HG03159 (cell line): ENCODE measurements at regions not wholly inside any gene's neighbourhood (a gene's known extent, or its start where the extent isn't known, plus 50 kb on each side); places are given as distances from the start of the nearest gene placed in this dataset.

ENCODE experiments used
- ATAC-seq: cut with Tn5 transposase; IDR thresholded peaks from one replicate; pipeline ENCODE4 v1.9.1; 2021; ENCODE audit warnings: mild to moderate bottlenecking, moderate library complexity; ENCODE audit not compliant: unreplicated experiment

DNA sequence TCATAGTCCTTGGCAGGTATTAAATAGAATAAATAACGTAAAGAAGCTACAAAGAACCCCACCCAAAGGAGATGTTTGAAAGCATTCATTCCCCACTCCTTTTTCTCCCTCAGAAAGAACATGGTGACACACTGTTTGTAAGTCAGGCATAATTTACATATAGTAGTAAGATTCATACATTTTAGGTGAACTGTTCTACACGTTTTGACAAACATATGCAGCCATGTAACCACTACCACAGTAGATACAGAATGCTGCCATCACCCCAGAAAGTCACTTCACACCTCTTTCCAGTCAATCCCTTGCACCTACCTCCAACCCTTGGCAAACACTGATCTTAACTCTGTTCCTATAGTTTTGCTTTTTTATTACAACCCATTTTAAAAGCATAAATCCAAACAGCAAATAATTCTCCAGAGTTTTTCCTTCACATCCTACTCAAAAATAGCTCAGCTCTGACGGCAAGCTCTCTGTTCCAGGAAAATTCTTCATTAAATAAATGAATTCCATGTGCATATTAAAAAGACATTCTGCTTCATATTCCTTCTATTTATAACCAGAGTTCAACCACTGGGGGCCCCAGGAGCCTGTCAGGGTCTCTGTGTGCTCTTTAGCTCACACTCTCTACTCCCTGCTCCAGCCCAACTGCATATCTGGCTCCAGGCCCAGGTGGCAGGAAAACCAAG, 258.8 kb downstream of the PLPP3 start:
- no peak for ATAC-seq

DNA sequence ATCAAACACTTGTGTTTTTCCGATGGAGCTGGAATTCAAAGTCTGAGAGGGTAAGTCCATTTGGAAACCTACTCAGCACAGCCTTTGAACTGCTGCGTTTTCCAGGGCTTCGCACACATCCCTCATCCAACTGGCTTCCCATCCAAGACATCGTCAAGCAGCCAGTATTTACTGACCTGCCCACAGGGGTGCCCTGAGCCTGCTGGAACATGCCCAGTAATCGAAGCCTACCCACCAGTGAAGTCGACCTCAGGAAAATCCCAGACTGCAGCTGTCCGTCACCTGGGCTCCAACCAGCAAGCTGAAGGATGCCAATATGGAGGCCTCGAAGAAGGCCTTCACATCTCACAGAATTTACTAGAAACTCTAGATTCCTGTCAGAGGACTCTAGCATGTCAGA, 261.6 kb downstream of the PLPP3 start:
- no peak for ATAC-seq

DNA sequence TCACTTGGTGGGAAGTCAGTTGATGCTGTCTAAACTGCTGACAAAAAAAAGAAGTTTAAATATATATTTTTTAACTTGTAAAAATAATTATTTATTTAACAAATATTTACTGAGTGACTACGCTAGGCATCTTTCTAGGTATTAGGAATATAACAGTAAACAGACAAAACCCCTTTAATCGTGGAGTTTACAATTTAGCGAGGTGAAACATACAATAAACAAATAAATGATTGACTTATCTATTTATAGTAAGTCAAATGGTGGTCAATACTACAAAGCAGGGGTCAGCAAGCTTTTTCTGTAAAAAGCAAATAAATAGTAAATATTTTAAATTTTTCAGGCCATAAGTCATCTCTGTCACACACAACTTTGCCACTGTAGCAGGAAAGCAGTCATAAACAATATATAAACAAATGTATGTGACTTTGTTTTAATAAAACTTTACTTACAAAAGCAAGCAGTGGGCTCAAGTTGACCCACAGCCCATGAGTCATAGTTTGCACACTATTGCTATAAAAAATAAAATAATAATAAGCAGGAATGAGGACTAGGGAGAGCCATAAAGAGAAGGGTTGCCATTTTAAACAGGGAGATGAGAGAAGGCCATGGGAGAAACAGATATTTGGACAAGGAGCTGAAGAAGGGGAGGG, 263.9 kb downstream of the PLPP3 start:
- ATAC-seq: no peak

DNA sequence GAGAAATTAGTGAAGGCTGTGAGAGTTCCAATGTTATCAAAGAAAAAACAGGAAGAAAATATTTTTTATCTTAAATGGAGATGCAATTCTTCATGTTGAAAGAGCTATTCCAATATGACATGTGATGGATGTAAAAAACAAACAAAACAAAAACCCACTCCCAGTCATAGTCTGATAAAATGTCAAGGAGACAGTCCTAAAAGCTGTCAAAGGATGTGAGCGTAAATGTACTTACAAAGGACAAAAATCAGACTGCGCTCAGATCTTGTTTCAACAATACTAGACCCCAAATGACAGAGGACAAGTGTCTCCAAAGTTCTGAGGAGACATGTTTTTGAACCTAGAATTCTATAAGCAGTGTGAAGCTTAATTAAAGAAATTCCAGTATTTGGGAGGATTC, 265.8 kb downstream of the PLPP3 start:
- no peak for ATAC-seq

DNA sequence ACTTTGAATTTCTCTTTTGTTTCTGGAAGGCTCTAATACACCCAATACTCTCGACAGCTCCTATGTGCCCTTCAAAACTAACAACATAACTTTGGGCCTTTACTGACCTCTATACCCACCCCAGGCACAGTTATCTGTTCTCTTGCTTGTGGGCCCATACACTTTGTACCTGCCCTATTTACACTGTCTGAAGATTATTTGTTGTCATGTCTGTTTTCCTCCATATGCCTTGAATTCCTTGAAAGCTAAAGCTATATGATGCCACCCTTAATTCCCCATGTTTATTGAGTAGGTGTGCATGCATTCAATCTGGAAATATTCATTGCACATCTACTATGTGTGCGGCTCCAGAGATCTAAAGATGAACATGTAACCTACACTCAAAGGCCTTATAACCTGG, 267.6 kb downstream of the PLPP3 start:
- no peak for ATAC-seq

DNA sequence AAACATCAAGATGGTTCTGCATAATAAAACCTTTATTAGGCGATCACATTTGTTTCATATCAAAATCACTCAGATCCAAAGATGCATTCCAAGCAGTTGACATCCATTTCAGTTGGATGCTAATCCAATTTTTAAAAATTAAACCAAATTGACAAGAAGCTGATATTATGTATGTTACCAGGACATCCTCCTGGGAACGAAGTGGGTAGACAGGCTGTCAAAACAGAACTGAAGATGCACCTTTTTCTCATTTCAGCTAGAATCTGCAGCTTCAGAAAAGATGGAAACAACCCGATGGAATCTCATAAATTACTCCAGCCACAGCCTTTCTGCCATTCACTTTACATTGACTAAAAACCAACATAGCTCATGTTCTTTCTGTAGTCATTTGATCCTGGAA, 268.4 kb downstream of the PLPP3 start:
- no peak for ATAC-seq

DNA sequence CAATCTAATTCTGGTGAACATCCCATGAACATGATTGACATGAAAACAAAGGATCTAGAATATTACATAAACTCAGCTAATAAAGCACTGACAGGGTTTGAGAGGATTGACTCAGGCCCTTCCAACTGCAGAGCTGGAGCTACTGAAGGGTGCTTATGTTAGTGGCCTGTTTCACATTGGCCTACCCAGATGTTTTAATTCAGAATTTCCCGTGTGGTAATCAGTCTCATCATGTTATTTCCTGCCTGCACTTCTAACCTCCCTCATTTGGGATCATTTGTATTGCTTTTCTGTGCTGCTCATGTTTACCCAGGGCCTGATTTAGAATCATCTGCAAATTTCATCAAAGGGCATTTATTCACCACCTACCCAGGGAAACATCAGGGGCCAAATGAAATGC, 270.3 kb downstream of the PLPP3 start:
- ATAC-seq: no peak

DNA sequence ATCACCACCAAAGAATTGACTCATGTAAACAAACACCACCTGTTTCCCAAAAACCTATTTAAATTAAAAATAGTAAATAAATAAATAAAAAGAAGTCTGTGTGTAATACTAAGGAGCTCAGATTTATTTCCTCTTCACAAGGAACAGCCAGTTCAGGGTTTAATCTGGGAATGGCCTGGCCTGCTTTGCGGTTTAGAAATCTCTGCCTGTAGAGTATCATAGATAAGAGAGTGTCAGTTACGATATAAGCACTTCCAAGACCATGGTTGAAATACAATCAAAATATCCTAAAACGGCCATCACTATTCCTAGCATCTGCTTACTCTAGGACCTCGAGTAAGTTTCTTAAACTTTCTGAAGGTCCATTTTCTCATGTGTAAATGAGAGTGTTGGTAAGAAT, 274.4 kb downstream of the PLPP3 start:
- ATAC-seq: no peak

DNA sequence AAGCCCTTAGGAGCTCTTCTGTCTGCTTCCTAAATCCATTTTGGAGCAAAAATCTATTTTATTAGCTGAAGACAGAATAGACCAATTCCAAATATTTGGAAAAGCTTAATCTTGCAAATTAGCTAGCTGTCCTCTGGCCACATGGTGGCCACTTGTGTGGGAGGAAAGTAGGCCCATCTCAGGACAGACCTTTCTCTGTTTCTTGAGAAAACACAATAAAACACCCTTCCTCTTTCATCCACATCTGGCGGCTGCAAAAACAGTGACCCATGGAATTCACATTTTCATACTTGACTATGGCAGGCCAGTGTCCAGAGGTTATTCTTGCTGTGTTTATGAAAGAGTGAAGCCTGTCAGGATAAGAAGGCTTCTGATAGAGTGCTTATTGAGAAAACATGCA, 275.6 kb downstream of the PLPP3 start:
- no peak for ATAC-seq

DNA sequence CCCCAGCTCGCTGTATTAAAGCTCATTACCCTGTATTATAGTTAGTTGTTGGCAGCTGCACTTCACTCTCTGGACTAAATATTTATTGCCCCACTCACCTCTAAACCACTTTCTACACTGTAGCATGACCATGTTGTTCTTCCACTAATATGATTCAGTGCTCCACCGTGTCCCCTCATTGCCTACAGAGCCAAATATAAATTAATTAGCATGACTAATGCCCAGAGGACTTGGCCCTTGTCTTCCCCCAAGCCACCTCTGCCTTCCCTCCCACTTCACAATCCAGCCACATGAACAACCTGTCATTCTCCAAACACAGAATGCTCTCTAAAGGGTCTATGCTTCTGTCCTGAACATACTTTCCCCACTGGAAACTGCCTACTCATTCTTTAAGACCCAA, 276.5 kb downstream of the PLPP3 start:
- ATAC-seq: no peak

DNA sequence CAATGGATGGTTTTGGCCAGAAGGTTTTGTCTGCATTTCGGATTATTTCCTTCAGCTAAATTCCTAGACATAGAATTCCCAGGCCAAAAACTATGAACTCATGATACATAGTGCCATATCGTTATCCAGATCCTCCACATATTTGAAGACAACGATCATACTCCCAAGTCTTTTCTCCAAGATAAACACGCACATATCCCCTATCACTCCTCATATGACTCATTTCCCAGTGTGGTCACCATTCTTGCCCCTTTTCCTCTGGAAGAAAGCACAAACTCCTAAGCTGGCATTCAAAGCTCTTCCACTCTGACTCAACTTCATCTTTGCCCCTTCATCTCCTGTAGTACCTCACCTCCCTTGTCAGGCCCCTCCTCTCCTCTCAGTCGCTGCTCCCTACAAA, 277.6 kb downstream of the PLPP3 start:
- ATAC-seq: no peak

DNA sequence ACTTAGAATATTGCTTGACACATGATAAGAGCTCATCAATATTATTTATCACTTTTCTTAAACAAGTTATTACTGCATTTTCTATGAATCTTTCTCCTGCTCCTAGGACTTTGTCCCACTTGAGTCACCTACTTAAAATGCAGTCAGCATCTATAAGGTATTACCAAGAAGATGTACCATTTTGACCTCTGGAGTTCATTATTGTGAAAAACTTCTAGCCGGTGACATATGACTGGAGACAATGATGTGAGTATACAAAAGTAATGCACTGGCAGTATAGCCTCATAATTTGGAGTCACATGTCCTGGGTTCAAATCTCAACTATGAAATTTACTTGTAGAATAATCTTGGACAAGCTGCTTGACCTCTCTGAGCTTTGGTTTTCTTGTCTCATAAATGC, 278.5 kb downstream of the PLPP3 start:
- no peak for ATAC-seq

DNA sequence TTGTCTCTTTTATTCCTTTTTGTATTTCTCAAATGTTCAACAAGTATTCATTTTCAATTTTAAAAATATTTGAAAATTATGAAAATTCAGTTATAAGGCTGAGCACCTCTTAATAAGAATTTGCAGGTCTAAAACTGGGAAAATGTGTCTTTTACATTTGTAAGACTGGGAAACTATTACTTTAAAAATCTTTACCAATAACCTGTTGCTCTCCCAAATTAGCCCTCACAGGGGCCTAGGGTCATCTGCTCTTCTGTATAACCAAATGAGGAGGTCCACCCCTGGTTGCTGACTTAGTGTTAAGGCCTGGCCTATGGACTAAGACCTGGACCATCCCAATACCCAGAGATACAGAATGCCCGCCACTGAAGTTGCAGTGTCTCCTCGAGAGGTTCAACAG, 280.5 kb downstream of the PLPP3 start:
- no peak for ATAC-seq

DNA sequence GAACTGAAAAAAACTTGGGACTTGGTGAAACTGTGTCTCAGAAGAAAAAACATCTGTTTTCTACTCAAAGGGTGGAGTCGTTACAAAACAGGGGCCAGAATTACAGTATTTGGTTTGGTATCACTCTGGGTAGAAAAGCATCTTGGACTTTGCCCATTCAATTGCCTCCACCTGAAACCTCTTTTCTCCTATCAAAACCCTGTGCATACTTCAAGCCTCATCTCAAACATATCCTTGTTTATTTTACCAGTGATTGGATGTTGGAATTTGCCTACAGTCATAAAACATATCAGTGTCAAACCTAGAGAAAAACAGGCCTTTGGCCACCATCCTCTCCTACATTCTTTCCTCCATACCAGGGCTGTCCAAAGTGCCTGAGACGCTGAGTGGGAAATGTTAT, 281.5 kb downstream of the PLPP3 start:
- ATAC-seq: no peak

DNA sequence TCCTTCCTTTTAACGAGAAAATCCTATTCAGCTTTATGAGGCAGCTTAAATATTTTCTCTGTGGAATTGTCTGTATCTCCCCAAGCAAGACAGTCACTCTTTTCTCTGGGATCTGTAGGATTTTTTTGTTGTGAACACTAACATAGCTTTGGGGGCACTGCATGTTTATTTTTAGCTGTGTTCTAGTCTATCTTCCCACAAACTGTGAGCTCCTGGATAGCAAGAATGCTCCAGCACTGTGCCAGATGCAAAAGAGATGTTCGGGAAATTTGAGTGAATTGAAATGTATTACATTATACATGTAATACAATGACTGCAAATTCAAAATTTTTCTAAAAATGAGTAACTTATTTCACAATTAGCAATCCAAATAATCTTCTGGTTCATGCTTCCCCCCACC, 282.2 kb downstream of the PLPP3 start:
- ATAC-seq: no peak

DNA sequence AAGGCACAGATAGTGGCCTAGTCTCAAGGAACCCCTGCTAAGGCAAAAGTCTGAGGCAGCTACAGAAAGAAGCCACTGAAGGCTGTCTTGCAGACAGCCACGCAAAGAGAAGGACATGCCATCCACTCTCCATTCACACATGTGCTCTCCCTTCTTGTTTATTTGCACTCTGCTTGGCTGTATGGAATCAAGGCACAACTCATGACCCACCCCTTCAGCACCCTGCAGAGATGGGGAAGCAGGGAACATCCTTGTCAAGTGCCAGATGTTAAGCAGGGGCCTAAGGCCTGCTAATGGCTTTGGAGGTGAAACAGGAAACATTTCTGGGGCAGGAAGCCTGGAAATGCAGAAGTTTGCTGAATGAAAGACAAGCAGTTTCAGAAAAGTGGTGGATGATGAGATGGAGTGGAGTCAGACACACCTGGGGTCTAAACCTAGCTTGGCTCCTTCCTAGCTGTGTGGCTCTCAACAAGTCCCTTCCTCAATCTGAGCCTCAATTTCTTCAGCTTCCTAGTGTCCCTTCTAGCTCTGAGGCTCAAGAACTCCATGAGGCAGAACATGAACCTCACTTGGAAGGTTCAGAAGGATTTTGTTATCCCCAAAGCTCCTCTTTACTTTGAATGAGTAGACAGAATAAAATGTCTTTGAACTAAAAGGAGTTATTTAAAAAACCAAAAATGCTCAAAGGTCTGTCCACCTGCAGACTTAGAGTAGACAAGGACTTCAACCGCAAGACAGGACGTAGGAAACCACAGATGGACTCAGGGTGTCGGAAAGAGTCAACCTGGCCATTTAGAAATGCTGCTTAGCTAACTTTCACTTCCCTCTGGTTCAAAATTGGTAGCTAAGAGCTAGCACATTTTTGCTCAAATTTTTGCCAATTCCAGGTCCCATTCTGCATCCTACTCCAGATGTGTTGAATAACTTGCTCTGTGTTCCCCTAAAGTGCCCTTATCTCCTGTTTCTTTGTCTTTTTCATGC, 283.1 kb downstream of the PLPP3 start:
- ATAC-seq: peak; percentile 82

DNA sequence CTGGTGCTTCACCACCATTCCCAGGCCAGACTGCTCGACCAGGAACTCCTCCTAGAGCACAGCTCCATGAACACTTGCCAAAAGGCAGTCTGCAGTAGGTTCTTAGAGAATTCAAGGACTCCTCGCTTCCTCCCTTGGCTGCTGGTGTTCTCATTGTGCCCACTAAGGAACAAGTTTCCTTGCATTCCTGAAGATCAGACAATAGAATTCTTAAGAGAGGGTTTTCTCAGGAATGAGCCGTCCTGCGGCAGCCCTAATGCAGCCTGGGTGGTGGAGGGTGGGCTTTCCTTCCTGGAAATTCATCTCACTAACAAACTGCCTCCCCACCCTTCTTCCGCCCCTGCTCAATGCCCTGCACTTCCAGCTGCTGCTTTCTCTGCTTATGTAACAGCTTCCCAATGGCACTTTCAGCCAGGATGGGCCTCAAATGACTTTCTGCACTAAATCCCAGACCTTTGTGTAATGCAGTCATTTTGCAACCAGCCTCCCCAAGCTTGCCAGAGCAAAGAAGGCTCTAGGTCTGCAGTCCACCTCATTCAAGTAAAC, 287.9 kb downstream of the PLPP3 start:
- no peak for ATAC-seq

DNA sequence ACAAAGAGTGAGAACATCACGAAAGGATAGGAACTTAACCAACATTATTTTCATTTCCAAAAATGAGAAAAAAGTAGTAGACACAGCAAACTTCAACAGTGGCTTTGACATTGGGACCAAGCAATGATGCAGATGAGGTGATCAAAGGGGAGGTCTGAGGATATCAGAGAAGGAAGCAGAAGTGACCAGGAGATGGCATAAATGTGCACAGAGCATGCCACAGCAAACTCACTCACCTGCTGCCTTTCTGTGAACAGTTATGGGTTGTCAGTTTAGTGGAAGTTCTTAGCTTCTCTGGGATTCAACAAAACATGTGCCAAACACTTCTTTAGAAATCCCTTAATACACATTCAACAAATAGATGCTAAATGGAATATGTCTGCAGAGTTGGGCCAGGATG, 290.1 kb downstream of the PLPP3 start:
- no peak for ATAC-seq

DNA sequence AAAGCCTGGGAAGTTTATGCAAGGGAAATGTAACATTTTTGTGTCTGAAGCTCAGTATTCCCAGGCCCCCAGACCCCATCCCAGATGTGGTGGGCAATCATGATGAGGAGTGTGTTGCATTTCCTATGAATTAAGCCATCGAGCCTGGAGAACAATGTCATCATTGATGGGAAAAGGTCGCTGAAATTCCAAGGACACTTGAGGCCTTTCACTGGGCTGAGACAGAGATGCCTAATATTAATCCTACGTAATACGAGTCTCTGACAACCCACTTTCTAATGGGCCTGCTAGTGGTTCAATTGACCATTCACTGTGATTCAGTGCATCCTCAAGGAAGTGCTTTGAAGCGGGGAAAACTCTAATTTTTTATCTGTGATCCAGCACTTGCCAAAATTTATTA, 291.6 kb downstream of the PLPP3 start:
- no peak for ATAC-seq

DNA sequence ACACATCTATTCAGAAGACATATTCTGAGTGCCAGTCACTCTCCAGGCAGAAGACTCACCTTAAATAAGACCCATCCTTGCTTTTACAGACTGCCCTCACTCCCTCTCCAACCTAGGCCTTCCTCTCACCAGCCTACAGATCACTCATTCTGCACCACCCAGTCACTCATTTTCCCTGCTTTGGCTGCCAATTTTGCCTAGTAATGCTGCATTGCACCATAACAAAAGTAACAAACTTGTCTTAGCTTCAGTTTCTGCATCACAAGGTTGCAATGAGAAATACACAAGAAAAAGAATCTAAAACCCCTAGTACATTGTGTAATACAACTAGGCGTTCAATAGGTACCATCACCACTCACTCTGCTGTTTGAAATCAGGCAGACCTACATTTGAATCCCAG, 292.4 kb downstream of the PLPP3 start:
- no peak for ATAC-seq

DNA sequence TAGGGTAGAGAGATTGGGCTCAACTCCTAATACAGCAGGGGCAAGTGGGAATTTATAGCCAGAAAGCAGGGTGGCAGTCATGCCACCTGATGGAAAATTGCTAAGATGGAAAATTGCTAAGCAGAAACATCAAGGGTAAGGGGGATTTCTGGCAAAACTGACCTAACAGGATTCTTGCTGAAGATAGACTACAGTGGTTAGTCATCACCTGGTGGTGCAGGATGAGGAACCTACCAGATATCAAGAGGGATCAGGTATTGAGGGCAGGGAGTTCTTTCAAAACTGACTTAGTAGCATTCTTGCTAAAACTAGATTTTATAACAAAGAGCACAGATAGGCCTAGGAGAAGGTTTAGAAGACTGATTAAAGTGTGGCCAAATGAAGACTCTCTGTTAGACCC, 292.9 kb downstream of the PLPP3 start:
- no peak for ATAC-seq
